ENCODE measurements at regions not wholly inside any gene's neighbourhood (a gene's known extent, or its start where the extent isn't known, plus 50 kb on each side); places are given as distances from the start of the nearest gene placed in this dataset.
A peak's percentile ranks its signal among the peaks of the same experiment; 100 is the strongest.

- ATAC-seq: no peak
- TF ChIP-seq CREB5 (CRISPR knock-in tag; IDR thresholded peaks at IDR 0.05; ENCODE audit: low read depth) (no peak), ZFP3 (CRISPR knock-in tag; IDR thresholded peaks at IDR 0.05) (no peak), ZC3H10 (CRISPR knock-in tag; IDR thresholded peaks at IDR 0.05) (no peak), TSHZ2 (CRISPR knock-in tag; IDR thresholded peaks at IDR 0.05) (no peak), ESRRG (CRISPR knock-in tag; IDR thresholded peaks at IDR 0.05) (no peak), TOX (CRISPR knock-in tag; IDR thresholded peaks at IDR 0.05; ENCODE audit: borderline replicate concordance) (no peak), ISL1 (CRISPR knock-in tag; IDR thresholded peaks at IDR 0.05) (no peak), SNAI2 (CRISPR knock-in tag; IDR thresholded peaks at IDR 0.05) (no peak), ARNTL (CRISPR knock-in tag; IDR thresholded peaks at IDR 0.05; ENCODE audit: borderline replicate concordance, low read depth) (no peak), GLIS3 (CRISPR knock-in tag; IDR thresholded peaks at IDR 0.05) (no peak), OSR1 (CRISPR knock-in tag; IDR thresholded peaks at IDR 0.05) (no peak), PPARA (CRISPR knock-in tag; IDR thresholded peaks at IDR 0.05; ENCODE audit: borderline replicate concordance) (no peak)
Observed at GRCh38 chr7:94173436-94173835, 169.3 kb upstream of the BET1 start.

GRCh38 chr7:94174375-94174774, 170.2 kb upstream of the BET1 start:
- no peak for ATAC-seq
- TF ChIP-seq GLIS3 (CRISPR knock-in tag; IDR thresholded peaks at IDR 0.05): no peak
- TF ChIP-seq OSR1 (CRISPR knock-in tag; IDR thresholded peaks at IDR 0.05): no peak
- TF ChIP-seq ARNTL (CRISPR knock-in tag; IDR thresholded peaks at IDR 0.05; ENCODE audit: borderline replicate concordance, low read depth): no peak
- no peak for TF ChIP-seq TOX (CRISPR knock-in tag; IDR thresholded peaks at IDR 0.05; ENCODE audit: borderline replicate concordance)
- no peak for TF ChIP-seq BACH2 (CRISPR knock-in tag; IDR thresholded peaks at IDR 0.05; ENCODE audit: borderline replicate concordance)
- TF ChIP-seq ESRRG (CRISPR knock-in tag; IDR thresholded peaks at IDR 0.05): no peak
- TF ChIP-seq ZNF70 (CRISPR knock-in tag; IDR thresholded peaks at IDR 0.05): no peak
- TF ChIP-seq CSRNP3 (CRISPR knock-in tag; IDR thresholded peaks at IDR 0.05): no peak

- TF ChIP-seq ZFP3 (CRISPR knock-in tag; IDR thresholded peaks at IDR 0.05): no peak
- no peak for TF ChIP-seq ARNTL (CRISPR knock-in tag; IDR thresholded peaks at IDR 0.05; ENCODE audit: borderline replicate concordance, low read depth)
- no peak for TF ChIP-seq TCF4 (CRISPR knock-in tag; IDR thresholded peaks at IDR 0.05; ENCODE audit: borderline replicate concordance)
- no peak for TF ChIP-seq ZNF70 (CRISPR knock-in tag; IDR thresholded peaks at IDR 0.05)
- TF ChIP-seq PATZ1 (CRISPR knock-in tag; IDR thresholded peaks at IDR 0.05; ENCODE audit: borderline replicate concordance): no peak
- TF ChIP-seq OSR1 (CRISPR knock-in tag; IDR thresholded peaks at IDR 0.05): no peak
- no peak for TF ChIP-seq TOX (CRISPR knock-in tag; IDR thresholded peaks at IDR 0.05; ENCODE audit: borderline replicate concordance)
- no peak for TF ChIP-seq ZC3H10 (CRISPR knock-in tag; IDR thresholded peaks at IDR 0.05)
- TF ChIP-seq POU6F1 (CRISPR knock-in tag; IDR thresholded peaks at IDR 0.05; ENCODE audit: borderline replicate concordance, low read depth): no peak
- no peak for TF ChIP-seq CREB5 (CRISPR knock-in tag; IDR thresholded peaks at IDR 0.05; ENCODE audit: low read depth)
- no peak for TF ChIP-seq SNAI2 (CRISPR knock-in tag; IDR thresholded peaks at IDR 0.05)
- TF ChIP-seq ZFP30 (CRISPR knock-in tag; IDR thresholded peaks at IDR 0.05): no peak
- TF ChIP-seq CSDC2 (CRISPR knock-in tag; IDR thresholded peaks at IDR 0.05): no peak
- no peak for TF ChIP-seq RARB (CRISPR knock-in tag; IDR thresholded peaks at IDR 0.05)
- TF ChIP-seq ZNF565 (CRISPR knock-in tag; conservative IDR thresholded peaks at IDR 0.05; ENCODE audit: low read depth): no peak
- no peak for TF ChIP-seq BACH2 (CRISPR knock-in tag; IDR thresholded peaks at IDR 0.05; ENCODE audit: borderline replicate concordance)
- TF ChIP-seq ISL1 (CRISPR knock-in tag; IDR thresholded peaks at IDR 0.05): no peak
- peak; percentile 42; the same call in 2 of the 3 replicates for ATAC-seq
Observed at GRCh38 chr7:94174956-94175355, 170.8 kb upstream of the BET1 start.

All from SK-N-SH treated with all-trans-retinoic acid at 6 μM for 48 hours (cell line).